Activated naive CD8-positive, alpha-beta T cell treated with anti-CD3 and anti-CD28 coated beads for 36 hours (primary cell): ENCODE measurements at regions not wholly inside any gene's neighbourhood (a gene's known extent, or its start where the extent isn't known, plus 50 kb on each side); places are given as distances from the start of the nearest gene placed in this dataset.

Source experiments
- DNase-seq: peaks from one replicate; pipeline ENCODE4 v3.0.0; 2021
- H3K27ac Mint-ChIP-seq: one replicate; pipeline ENCODE4 v1.8.0; 2022; ENCODE audit warnings: mild to moderate bottlenecking, moderate library complexity, mixed read lengths
- H3K27me3 Mint-ChIP-seq: one replicate; pipeline ENCODE4 v1.8.0; 2022; ENCODE audit warnings: mild to moderate bottlenecking, mixed read lengths
- H3K36me3 Mint-ChIP-seq: one replicate; pipeline ENCODE4 v1.8.0; 2021; ENCODE audit warnings: mild to moderate bottlenecking, mixed read lengths
- H3K4me1 Mint-ChIP-seq: one replicate; pipeline ENCODE4 v1.8.0; 2021; ENCODE audit warnings: mixed read lengths
- H3K4me3 Mint-ChIP-seq: one replicate; pipeline ENCODE4 v1.8.0; 2022; ENCODE audit warnings: mild to moderate bottlenecking, moderate library complexity, mixed read lengths
- H3K9me3 Mint-ChIP-seq: one replicate; pipeline ENCODE4 v1.8.0; 2022; ENCODE audit warnings: mixed read lengths

DNA sequence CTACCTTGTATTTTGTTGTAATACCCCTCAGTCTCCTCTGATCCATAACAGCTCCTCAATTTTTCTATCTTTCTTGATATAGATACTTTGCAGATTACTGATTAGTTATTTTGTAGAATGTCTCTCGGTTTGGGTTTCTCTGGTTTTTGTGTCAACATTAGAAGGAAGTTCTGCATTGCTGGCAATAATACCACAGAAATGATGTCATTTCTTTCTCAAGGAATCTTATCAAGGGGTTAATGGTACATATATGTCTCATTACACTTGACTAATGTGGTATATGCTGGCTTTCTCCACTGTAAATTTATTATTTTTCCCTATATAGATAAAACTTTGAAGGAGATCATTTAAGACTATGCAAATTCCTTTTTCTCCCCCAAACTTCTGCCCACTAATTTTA, 183.6 kb upstream of the DKK2 start:
- Mint-ChIP-seq H3K27me3 (peaks cover 5% of the 10 kb centered on the region), H3K9me3 (peaks cover 3% of the 10 kb centered on the region), H3K27ac (no peak overlapping the region), H3K4me3 (no peak overlapping the region), H3K4me1 (no peaks in the 10 kb centered on the region), H3K36me3 (no peaks in the 10 kb centered on the region)
- no peak for DNase-seq

DNA sequence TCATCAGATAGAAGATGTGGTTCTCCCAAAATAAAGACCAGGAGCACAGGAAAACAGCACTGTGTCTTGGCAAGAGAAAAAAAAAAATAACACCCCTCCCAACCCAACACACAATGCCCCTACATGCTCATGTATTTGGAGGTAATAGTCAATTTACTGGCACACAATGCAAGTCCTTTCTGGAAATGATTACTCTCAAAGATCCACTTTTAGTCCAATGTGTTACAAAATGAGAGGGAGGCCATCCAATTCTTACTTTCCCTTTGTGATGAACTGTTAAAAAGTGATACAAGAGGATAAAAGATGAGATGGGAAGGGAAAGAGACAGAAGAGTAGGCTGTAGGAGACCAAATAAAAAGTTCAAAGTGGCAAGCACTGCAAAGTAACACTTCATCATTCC, 180.3 kb upstream of the DKK2 start:
- no peaks in the 10 kb centered on the region for H3K4me1 Mint-ChIP-seq
- no peaks in the 10 kb centered on the region for H3K9me3 Mint-ChIP-seq
- H3K27ac Mint-ChIP-seq: no peak overlapping the region
- no peak overlapping the region for H3K4me3 Mint-ChIP-seq
- no peak for DNase-seq
- H3K27me3 Mint-ChIP-seq: no peaks in the 10 kb centered on the region
- no peaks in the 10 kb centered on the region for H3K36me3 Mint-ChIP-seq

DNA sequence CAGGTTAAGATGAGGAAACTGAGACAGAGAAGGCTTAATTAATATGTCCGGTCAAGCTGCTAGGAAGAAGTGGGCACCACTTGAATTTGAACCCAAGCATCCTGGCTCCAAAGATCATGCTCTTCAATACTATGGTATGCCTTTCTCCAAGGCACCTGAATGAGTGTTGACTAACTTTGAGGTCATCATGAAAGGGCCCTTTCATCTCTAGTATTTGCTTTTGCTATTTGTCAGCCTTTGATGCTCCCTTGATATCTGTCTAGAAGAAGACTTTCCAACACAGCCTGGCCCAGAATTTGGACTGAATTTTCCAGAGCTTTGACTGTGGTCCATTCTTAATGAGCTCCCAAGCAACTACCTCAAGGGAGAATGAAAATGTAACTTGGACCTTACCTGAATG, 179.1 kb upstream of the DKK2 start:
- Mint-ChIP-seq H3K36me3 (no peaks in the 10 kb centered on the region), H3K27me3 (no peaks in the 10 kb centered on the region), H3K9me3 (no peaks in the 10 kb centered on the region), H3K4me1 (no peaks in the 10 kb centered on the region), H3K27ac (no peak overlapping the region), H3K4me3 (no peak overlapping the region)
- DNase-seq: no peak

DNA sequence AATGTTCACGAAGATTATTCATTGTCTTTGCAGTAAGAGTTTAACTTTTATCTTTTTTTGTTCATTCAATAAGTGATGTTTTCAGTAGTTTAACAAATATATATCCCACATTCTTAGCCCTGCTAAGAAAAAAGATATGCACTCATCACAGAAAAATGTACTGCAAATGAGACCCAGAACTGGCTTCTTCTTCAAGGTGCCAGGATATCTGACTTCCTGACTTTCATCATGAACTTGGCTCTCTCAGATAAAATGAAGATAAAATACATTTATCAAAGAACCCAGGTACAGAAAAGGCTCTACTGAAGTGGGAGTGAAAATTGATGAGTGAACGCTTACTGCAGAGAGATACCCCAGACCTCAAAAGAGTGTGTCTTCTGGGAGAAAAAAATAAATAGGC, 177.8 kb upstream of the DKK2 start:
- Mint-ChIP-seq H3K4me3 (no peak overlapping the region), H3K27me3 (no peaks in the 10 kb centered on the region), H3K27ac (no peak overlapping the region), H3K4me1 (no peaks in the 10 kb centered on the region), H3K36me3 (no peaks in the 10 kb centered on the region), H3K9me3 (no peaks in the 10 kb centered on the region)
- DNase-seq: no peak

DNA sequence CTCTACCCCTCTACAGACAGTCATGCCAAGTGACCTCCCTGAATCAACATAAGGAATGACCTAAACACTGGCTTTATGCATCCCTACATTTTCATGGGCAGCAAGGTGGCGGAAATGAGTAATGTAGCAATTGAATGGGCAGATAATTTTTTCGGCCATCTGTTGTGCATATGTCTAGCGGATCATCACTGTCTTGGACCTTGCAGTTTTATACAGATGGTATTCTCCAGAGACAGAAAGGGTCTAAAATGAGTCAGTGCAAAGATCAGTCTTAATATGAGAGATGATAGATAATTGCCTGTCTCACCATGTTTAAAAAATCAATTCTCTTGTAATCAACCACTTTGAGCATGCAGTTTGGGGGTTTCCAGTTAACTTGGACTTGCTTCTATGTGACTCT, 177.3 kb upstream of the DKK2 start:
- no peaks in the 10 kb centered on the region for H3K4me1 Mint-ChIP-seq
- no peak for DNase-seq

DNA sequence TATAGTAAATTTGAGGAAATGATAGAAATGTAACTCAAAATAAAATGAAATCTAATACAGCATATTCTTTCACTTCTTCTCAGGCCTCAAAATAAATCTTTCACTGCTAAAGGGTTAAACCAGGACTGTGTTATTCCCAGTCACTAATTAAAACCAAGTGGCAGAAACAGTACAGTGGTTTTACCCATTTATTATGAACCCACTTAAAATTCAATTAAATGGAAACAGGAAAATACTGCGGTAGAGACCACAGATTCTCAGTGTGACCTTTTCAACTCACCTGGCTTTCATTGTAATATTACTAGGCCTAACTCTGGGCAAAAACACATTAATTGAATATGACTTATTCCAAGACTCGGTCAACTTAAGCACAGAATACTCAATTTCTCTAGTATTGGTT, 176.5 kb upstream of the DKK2 start:
- no peaks in the 10 kb centered on the region for H3K4me1 Mint-ChIP-seq
- H3K36me3 Mint-ChIP-seq: no peaks in the 10 kb centered on the region
- no peak overlapping the region for H3K4me3 Mint-ChIP-seq
- no peak overlapping the region for H3K27ac Mint-ChIP-seq
- DNase-seq: no peak
- no peaks in the 10 kb centered on the region for H3K9me3 Mint-ChIP-seq
- H3K27me3 Mint-ChIP-seq: no peaks in the 10 kb centered on the region

More for the DNA sequence above, 177.3 kb upstream of the DKK2 start:
- no peak overlapping the region for H3K4me3 Mint-ChIP-seq
- no peak overlapping the region for H3K27ac Mint-ChIP-seq
- H3K36me3 Mint-ChIP-seq: no peaks in the 10 kb centered on the region
- no peaks in the 10 kb centered on the region for H3K9me3 Mint-ChIP-seq
- H3K27me3 Mint-ChIP-seq: no peaks in the 10 kb centered on the region

DNA sequence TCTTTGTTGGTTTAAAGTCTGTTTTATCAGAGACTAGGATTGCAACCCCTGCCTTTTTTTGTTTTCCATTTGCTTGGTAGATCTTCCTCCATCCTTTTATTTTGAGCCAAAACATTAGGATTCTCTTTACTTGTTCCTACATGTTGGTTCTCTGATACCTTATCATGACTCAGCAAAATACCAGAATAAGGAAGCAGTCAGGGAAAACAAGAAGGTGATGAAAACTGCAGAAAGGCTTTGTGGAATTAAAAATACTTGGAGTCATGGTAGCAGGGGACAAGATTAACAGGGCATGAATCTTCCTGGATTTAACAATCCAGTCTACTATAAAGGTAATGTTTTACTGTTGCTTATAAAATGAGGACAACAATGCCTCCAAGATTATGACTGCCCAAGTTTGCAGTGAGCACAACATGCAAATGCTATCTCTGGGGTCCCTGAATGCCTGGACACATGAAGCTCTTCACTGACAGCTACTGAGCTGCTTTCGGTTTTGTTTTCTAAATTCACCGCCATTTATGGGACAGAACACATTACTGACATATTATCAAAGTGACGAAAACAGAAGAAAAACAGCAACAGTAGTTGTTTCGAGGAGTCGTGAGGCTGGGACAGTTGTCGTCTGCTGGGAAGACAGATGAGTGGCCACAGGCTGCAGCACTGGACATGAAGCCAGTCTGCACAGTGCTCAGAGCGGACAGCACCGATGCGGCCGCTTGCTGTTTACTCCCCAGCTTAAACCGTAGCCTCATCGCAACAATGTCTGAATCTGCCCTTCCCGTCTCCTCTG, 174.5 kb upstream of the DKK2 start:
- no peaks in the 10 kb centered on the region for H3K27me3 Mint-ChIP-seq
- no peaks in the 10 kb centered on the region for H3K9me3 Mint-ChIP-seq
- no peak overlapping the region for H3K4me3 Mint-ChIP-seq
- H3K4me1 Mint-ChIP-seq: no peaks in the 10 kb centered on the region
- no peak for DNase-seq
- H3K36me3 Mint-ChIP-seq: no peaks in the 10 kb centered on the region
- no peak overlapping the region for H3K27ac Mint-ChIP-seq

DNA sequence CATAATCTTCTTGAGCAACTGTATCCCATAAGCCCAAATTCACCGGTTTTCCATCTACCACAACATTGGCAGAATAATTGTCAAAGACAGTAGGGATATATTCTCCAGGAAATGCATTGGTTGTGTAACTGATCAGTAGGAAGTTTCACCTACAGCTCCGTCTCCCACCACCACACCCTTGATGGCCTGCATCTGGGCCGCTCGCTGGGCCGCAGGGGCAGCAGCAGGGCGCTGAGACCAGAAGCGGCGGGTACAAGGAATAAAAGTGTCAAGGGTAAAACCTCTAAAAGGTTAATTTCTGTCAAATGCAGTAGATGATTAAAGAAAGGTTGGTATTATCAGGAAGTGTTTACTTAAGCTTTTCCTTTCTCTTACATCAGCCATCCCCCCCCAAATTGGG, 167.6 kb upstream of the DKK2 start:
- Mint-ChIP-seq H3K4me3 (no peak overlapping the region), H3K9me3 (no peaks in the 10 kb centered on the region), H3K36me3 (no peaks in the 10 kb centered on the region), H3K27me3 (no peaks in the 10 kb centered on the region), H3K4me1 (no peaks in the 10 kb centered on the region), H3K27ac (no peak overlapping the region)
- DNase-seq: no peak

DNA sequence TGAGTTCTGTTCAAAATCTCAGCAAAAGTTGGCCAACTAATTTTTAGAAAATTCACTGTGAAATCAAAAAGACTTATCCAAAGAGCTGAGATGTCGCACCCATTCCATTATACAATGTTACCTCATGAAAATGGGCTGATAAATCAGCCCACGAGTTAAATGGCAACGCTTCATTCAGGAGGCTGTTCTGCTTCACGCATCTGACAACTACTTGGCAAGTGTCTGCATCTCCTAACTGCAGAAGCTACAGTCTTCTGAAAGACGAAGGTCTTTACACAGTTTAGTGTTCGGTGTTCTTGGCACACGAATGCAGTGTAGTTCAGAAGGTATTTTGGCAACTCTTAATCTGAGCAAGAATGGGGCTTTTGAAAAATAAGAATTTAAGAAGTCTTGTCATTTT, 166.6 kb upstream of the DKK2 start:
- Mint-ChIP-seq H3K4me1 (no peaks in the 10 kb centered on the region), H3K4me3 (no peak overlapping the region), H3K27ac (no peak overlapping the region), H3K36me3 (no peaks in the 10 kb centered on the region), H3K27me3 (no peaks in the 10 kb centered on the region), H3K9me3 (no peaks in the 10 kb centered on the region)
- DNase-seq: no peak

DNA sequence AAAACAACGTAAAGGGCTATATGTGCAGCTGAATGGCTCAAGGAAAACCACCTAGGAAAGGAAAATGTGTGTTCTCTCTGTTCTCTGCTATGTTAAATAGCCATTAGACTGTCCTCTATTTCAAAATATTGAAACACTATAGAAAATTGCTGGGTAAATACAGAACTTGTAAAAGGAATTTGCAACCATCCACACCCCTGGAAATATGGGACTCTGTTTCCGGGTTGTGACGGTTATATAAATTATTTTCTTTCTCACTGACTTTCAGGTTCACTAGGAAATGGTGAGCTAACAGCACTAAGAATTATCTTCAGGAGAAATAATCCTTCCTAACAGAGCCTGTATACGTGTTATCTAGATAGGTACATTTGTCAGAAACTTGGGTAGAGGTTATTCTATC, 161.0 kb upstream of the DKK2 start:
- Mint-ChIP-seq H3K4me3 (no peak overlapping the region), H3K36me3 (no peaks in the 10 kb centered on the region)

DNA sequence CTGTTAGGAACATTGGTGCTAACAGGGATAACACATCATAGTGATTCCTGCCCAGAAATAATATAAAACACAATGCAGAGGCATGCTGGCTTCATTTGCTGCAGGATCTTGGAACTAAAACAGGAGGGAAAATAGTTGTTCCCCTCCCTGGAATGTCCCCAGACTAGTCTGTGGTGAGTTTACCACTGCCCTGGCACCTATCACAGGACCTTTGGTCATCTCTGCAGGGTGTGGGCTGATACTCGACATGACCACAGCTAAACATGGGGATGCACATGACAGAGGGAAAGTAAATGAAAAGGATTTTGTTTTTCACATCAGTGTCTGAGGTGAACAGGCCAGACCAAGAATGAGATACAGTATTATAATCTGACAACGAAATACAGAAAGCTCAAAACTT, 160.2 kb upstream of the DKK2 start:
- no peak overlapping the region for H3K27ac Mint-ChIP-seq
- H3K9me3 Mint-ChIP-seq: no peaks in the 10 kb centered on the region
- H3K4me1 Mint-ChIP-seq: no peaks in the 10 kb centered on the region
- H3K4me3 Mint-ChIP-seq: no peak overlapping the region
- H3K27me3 Mint-ChIP-seq: peaks cover 4% of the 10 kb centered on the region
- H3K36me3 Mint-ChIP-seq: no peaks in the 10 kb centered on the region
- no peak for DNase-seq

More for the DNA sequence above, 161.0 kb upstream of the DKK2 start:
- no peaks in the 10 kb centered on the region for H3K9me3 Mint-ChIP-seq
- H3K4me1 Mint-ChIP-seq: no peaks in the 10 kb centered on the region
- H3K27ac Mint-ChIP-seq: no peak overlapping the region
- no peak for DNase-seq
- peaks cover 4% of the 10 kb centered on the region for H3K27me3 Mint-ChIP-seq

DNA sequence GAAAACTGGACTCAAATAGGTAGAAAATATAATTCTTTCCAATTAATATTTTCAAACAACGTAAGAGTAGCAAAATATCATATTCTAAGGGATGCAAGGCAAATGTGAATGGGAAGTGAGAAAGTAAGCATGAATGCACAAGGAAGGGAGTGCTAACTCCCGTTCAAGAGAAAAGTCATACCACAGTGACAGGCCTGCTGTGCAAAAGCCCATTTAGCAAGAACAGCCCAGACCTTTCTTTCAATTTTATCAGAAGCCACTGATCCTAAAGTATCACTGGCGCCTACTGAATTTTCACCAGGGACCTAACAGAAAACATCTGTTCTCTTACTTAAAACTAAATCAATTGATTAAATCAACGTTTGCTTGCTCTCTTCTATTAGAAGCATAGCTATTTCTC, 157.9 kb upstream of the DKK2 start:
- Mint-ChIP-seq H3K4me1 (no peaks in the 10 kb centered on the region), H3K27ac (no peak overlapping the region), H3K36me3 (no peaks in the 10 kb centered on the region), H3K27me3 (peaks cover 4% of the 10 kb centered on the region), H3K4me3 (no peak overlapping the region), H3K9me3 (no peaks in the 10 kb centered on the region)
- no peak for DNase-seq

DNA sequence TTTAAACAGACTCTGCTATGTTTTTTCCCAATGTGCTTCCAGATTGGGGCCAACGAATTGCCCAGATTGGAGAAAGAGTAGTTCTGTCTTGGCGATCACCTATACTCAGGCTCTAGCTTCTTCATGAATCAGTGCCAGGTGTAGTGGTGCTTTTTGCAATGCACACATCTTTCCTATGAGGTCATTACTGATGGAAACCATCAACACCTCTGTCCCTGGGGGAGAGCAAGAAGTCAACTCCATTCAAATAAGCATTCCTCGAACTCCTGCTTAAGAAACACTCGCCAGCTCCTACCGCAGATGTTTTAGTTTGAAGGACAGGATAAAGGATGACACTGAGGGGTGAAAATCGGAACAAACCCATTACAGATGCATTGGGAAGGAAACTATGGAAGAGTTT, 156.5 kb upstream of the DKK2 start:
- Mint-ChIP-seq H3K27ac (no peak overlapping the region), H3K4me1 (no peaks in the 10 kb centered on the region), H3K9me3 (no peaks in the 10 kb centered on the region), H3K27me3 (peaks cover 4% of the 10 kb centered on the region), H3K36me3 (no peaks in the 10 kb centered on the region), H3K4me3 (no peak overlapping the region)
- no peak for DNase-seq

DNA sequence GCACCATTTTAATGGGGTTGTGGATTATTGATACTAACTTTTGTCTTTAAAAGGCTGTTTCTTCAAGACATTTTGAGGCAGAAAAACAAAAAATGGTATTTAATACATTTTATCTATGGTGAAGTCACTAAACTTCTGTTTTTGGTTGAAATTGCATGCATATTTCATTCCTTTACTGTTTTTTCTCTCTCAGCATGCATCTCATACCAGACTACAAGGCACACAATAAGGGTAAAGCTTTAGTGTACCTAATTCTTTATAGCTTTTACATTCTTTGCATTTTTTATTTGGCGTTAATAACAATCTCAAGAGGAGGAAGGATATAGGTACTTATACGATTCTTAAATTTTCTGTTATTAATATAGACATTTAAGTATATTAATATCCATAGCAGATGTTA, 151.0 kb upstream of the DKK2 start:
- Mint-ChIP-seq H3K27ac (no peak overlapping the region), H3K9me3 (no peaks in the 10 kb centered on the region), H3K4me3 (no peak overlapping the region), H3K4me1 (no peaks in the 10 kb centered on the region), H3K36me3 (no peaks in the 10 kb centered on the region), H3K27me3 (peaks cover 5% of the 10 kb centered on the region)
- no peak for DNase-seq

DNA sequence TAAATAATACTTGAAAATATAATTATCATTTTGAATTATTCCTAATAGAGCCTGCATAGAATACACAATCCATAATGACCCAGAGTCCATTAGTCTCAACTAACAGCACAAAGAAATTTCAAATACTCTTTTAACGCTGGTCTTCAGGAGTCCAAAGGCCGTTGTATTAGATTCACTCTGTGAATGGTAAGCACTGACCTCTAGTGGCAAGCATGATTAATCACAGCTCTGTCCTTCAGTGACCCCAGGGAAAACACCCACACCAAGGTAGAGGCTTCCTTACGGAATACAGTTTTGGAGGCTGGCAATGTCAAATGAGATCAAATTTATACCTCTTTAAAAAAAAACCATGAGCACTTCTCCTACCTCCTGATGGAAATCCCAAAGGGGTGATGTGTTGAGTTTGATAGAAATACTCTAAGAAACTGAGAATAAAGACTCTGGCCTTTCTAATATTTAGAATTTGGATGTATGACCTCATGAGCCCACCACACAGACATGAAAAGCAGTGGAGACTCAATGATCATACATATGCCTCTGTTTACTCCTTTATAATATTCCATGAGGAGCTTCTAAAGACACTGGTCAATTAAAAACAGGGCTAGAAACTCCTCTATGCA, 147.2 kb upstream of the DKK2 start:
- Mint-ChIP-seq H3K27ac (no peak overlapping the region), H3K4me1 (no peaks in the 10 kb centered on the region), H3K36me3 (no peaks in the 10 kb centered on the region), H3K4me3 (no peak overlapping the region), H3K9me3 (no peaks in the 10 kb centered on the region), H3K27me3 (peaks cover 8% of the 10 kb centered on the region)
- no peak for DNase-seq

DNA sequence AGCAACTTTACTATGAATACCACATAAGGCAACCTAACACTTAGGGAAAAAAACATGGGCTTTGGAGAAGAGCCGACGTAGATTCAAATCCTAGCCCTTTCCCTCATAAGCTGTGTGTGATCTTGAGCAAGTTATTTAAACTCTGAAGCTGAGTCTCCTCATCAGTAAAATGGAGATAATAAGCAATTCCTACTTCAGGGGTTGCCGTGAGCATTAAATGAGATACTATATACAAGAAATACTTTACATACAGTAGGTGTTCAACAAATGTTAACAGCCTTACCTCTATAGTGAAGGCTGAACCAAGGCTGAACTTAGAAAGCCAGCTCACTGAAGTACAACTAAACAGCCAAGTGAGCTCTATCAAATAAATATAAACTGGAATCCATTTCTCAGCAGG, 146.2 kb upstream of the DKK2 start:
- H3K9me3 Mint-ChIP-seq: no peaks in the 10 kb centered on the region
- DNase-seq: no peak
- no peaks in the 10 kb centered on the region for H3K36me3 Mint-ChIP-seq
- peaks cover 8% of the 10 kb centered on the region for H3K27me3 Mint-ChIP-seq
- no peak overlapping the region for H3K27ac Mint-ChIP-seq
- no peaks in the 10 kb centered on the region for H3K4me1 Mint-ChIP-seq
- H3K4me3 Mint-ChIP-seq: no peak overlapping the region
